ENCODE measurements at regions not wholly inside any gene's neighbourhood (a gene's known extent, or its start where the extent isn't known, plus 50 kb on each side); places are given as distances from the start of the nearest gene placed in this dataset.

DNA sequence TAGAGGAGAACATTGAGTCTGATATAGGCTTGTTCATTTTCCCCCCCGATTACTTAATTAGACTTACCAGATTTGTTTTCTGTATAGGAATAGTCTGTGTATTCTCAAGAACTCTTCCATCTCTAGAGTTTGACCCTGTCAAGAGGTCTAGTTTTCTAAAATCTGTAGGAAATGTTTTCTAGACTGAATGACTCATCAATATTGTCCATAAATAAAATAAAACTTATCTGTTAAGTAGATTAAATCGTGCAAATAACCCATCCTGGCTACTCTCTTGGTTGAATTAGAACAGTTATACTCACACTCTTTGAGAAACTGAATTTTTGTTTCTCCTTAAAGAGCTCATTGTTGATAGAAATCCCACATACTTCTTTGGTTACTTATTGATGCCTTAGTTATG, 299.2 kb upstream of the CWC22 start:
- TF ChIP-seq, protein P1, sequence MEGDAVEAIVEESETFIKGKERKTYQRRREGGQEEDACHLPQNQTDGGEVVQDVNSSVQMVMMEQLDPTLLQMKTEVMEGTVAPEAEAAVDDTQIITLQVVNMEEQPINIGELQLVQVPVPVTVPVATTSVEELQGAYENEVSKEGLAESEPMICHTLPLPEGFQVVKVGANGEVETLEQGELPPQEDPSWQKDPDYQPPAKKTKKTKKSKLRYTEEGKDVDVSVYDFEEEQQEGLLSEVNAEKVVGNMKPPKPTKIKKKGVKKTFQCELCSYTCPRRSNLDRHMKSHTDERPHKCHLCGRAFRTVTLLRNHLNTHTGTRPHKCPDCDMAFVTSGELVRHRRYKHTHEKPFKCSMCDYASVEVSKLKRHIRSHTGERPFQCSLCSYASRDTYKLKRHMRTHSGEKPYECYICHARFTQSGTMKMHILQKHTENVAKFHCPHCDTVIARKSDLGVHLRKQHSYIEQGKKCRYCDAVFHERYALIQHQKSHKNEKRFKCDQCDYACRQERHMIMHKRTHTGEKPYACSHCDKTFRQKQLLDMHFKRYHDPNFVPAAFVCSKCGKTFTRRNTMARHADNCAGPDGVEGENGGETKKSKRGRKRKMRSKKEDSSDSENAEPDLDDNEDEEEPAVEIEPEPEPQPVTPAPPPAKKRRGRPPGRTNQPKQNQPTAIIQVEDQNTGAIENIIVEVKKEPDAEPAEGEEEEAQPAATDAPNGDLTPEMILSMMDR (IDR thresholded peaks at IDR 0.05; ENCODE audit: insufficient read depth, low read length), result no peak
- TF ChIP-seq SPI1 (IDR thresholded peaks at IDR 0.05; ENCODE audit: borderline replicate concordance, low read depth) (no peak), POLR2AphosphoS5 (IDR thresholded peaks at IDR 0.05; ENCODE audit: low read depth) (no peak)
- TF ChIP-seq, protein P2, sequence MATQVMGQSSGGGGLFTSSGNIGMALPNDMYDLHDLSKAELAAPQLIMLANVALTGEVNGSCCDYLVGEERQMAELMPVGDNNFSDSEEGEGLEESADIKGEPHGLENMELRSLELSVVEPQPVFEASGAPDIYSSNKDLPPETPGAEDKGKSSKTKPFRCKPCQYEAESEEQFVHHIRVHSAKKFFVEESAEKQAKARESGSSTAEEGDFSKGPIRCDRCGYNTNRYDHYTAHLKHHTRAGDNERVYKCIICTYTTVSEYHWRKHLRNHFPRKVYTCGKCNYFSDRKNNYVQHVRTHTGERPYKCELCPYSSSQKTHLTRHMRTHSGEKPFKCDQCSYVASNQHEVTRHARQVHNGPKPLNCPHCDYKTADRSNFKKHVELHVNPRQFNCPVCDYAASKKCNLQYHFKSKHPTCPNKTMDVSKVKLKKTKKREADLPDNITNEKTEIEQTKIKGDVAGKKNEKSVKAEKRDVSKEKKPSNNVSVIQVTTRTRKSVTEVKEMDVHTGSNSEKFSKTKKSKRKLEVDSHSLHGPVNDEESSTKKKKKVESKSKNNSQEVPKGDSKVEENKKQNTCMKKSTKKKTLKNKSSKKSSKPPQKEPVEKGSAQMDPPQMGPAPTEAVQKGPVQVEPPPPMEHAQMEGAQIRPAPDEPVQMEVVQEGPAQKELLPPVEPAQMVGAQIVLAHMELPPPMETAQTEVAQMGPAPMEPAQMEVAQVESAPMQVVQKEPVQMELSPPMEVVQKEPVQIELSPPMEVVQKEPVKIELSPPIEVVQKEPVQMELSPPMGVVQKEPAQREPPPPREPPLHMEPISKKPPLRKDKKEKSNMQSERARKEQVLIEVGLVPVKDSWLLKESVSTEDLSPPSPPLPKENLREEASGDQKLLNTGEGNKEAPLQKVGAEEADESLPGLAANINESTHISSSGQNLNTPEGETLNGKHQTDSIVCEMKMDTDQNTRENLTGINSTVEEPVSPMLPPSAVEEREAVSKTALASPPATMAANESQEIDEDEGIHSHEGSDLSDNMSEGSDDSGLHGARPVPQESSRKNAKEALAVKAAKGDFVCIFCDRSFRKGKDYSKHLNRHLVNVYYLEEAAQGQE (IDR thresholded peaks at IDR 0.05; ENCODE audit: insufficient replicate concordance, low read depth), result no peak
